SU-DHL-6 (cell line): ENCODE measurements at regions not wholly inside any gene's neighbourhood (a gene's known extent, or its start where the extent isn't known, plus 50 kb on each side); places are given as distances from the start of the nearest gene placed in this dataset.

Experiments
- H2AFZ ChIP-seq: fragments of 200-600 bp; sonication (generic); 2 replicates; pipeline ENCODE4 v1.6.1; 2014; ENCODE audit warnings: low read depth, mild to moderate bottlenecking, moderate library complexity, mixed read lengths, antibody characterized with exemption, low read length; ENCODE audit not compliant: severe bottlenecking
- H3F3A ChIP-seq: fragments of 200-600 bp; shearing (Covaris generic); 2 replicates; pipeline ENCODE4 v1.6.0; 2016; ENCODE audit warnings: antibody characterized with exemption, mild to moderate bottlenecking; ENCODE audit not compliant: insufficient read depth
- H3K27ac ChIP-seq: fragments of 200-600 bp; sonication (generic); 2 replicates; pipeline ENCODE4 v1.5.1; 2016; ENCODE audit warnings: low read depth, mild to moderate bottlenecking, low read length, moderate library complexity, mixed read lengths
- H3K27me3 ChIP-seq: fragments of 200-600 bp; sonication (generic), shearing (Covaris generic); 2 replicates; pipeline ENCODE4 v1.6.0; 2014; ENCODE audit warnings: mild to moderate bottlenecking, low read length
- H3K36me3 ChIP-seq: fragments of 200-600 bp; sonication (generic); 2 replicates; pipeline ENCODE4 v1.6.1; 2014; ENCODE audit warnings: mild to moderate bottlenecking, low read length, mixed read lengths
- H3K4me2 ChIP-seq: fragments of 300-600, 200-600 bp; shearing (Covaris generic), sonication (generic); 2 replicates; pipeline ENCODE4 v1.6.0; 2014; ENCODE audit warnings: low read length, low read depth, mild to moderate bottlenecking; ENCODE audit not compliant: poor library complexity, severe bottlenecking
- H3K4me3 ChIP-seq: fragments of 200-600 bp; sonication (generic); 2 replicates; pipeline ENCODE4 v1.5.1; 2014; ENCODE audit warnings: antibody characterized with exemption, low read length, mild to moderate bottlenecking, mixed read lengths; ENCODE audit not compliant: insufficient read depth, poor library complexity, severe bottlenecking
- H3K79me2 ChIP-seq: fragments of 200-600 bp; sonication (generic); 2 replicates; pipeline ENCODE4 v1.6.1; 2014; ENCODE audit warnings: mild to moderate bottlenecking, low read length, moderate library complexity; ENCODE audit not compliant: insufficient read depth
- H3K9ac ChIP-seq: fragments of 200-600 bp; sonication (generic); 2 replicates; pipeline ENCODE4 v1.7.0; 2014; ENCODE audit warnings: mild to moderate bottlenecking, low read length
- H3K9me2 ChIP-seq: fragments of 200-600 bp; sonication (generic); replicated peaks from 2 replicates; pipeline ENCODE4 v1.6.1; 2014; ENCODE audit warnings: low read length; ENCODE audit not compliant: insufficient read depth
- H3K9me3 ChIP-seq: fragments of 200-600 bp; sonication (generic); 2 replicates; pipeline ENCODE4 v1.6.1; 2014; ENCODE audit warnings: low read length, mixed read lengths; ENCODE audit not compliant: insufficient read depth
- H4K20me1 ChIP-seq: fragments of 200-600 bp; sonication (generic); 2 replicates; pipeline ENCODE4 v1.6.1; 2014; ENCODE audit warnings: low read depth, mild to moderate bottlenecking, antibody characterized with exemption, low read length, moderate library complexity, mixed read lengths
- CTCF ChIP-seq: fragments of 200-600 bp; sonication (generic); IDR thresholded peaks from one replicate; pipeline ENCODE4 v1.5.1; 2017; ENCODE audit warnings: antibody characterized with exemption, mild to moderate bottlenecking, low read length, moderate library complexity; ENCODE audit not compliant: insufficient read depth, poor library complexity, severe bottlenecking
- EZH2phosphoT487 ChIP-seq: fragments of 200-600 bp; sonication (generic), shearing (Covaris generic); conservative IDR thresholded peaks from 2 replicates; pipeline ENCODE4 v1.6.1; 2018; ENCODE audit warnings: mild to moderate bottlenecking, antibody characterized with exemption, low read length, moderate library complexity, mixed read lengths

GRCh38 chr18:78564030-78564429 lies 415.6 kb upstream of the SALL3 start:
- H2AFZ ChIP-seq, result no peak overlapping the region
- no peaks in the 10 kb centered on the region for H3K27me3 ChIP-seq
- H3K9me3 ChIP-seq, result no peaks in the 10 kb centered on the region
- no peaks in the 10 kb centered on the region for H3F3A ChIP-seq
- no peaks in the 10 kb centered on the region for H3K79me2 ChIP-seq
- no peak overlapping the region for H3K27ac ChIP-seq
- no peak overlapping the region for H3K9ac ChIP-seq
- no peaks in the 10 kb centered on the region for H4K20me1 ChIP-seq
- no peak overlapping the region for H3K4me2 ChIP-seq
- H3K9me2 ChIP-seq, result no peaks in the 10 kb centered on the region
- no peak overlapping the region for H3K4me3 ChIP-seq
- TF ChIP-seq CTCF (no peak), EZH2phosphoT487 (no peak)
- H3K36me3 ChIP-seq, result no peaks in the 10 kb centered on the region

GRCh38 chr18:78564518-78564917 lies 415.1 kb upstream of the SALL3 start:
- Histone ChIP-seq H4K20me1 (no peaks in the 10 kb centered on the region), H3K9ac (no peak overlapping the region), H3K9me2 (no peaks in the 10 kb centered on the region), H3K4me2 (no peak overlapping the region), H3K79me2 (no peaks in the 10 kb centered on the region), H3K27me3 (no peaks in the 10 kb centered on the region), H2AFZ (no peak overlapping the region), H3F3A (no peaks in the 10 kb centered on the region), H3K36me3 (no peaks in the 10 kb centered on the region), H3K27ac (no peak overlapping the region), H3K9me3 (no peaks in the 10 kb centered on the region), H3K4me3 (no peak overlapping the region)
- no peak for TF ChIP-seq CTCF
- no peak for TF ChIP-seq EZH2phosphoT487

GRCh38 chr18:78565240-78565639 lies 414.4 kb upstream of the SALL3 start:
- Histone ChIP-seq H3K36me3 (no peaks in the 10 kb centered on the region), H3K9me3 (no peaks in the 10 kb centered on the region), H3K27me3 (no peaks in the 10 kb centered on the region), H3K4me3 (no peak overlapping the region), H3K4me2 (no peak overlapping the region), H3K9me2 (no peaks in the 10 kb centered on the region), H3K9ac (no peak overlapping the region), H3F3A (no peaks in the 10 kb centered on the region), H4K20me1 (no peaks in the 10 kb centered on the region), H3K27ac (no peak overlapping the region), H2AFZ (no peak overlapping the region), H3K79me2 (no peaks in the 10 kb centered on the region)
- TF ChIP-seq CTCF (no peak), EZH2phosphoT487 (no peak)

GRCh38 chr18:78566065-78566464 lies 413.6 kb upstream of the SALL3 start:
- no peak overlapping the region for H3K9ac ChIP-seq
- no peaks in the 10 kb centered on the region for H4K20me1 ChIP-seq
- H3K4me2 ChIP-seq, result no peak overlapping the region
- H3K4me3 ChIP-seq, result no peak overlapping the region
- no peaks in the 10 kb centered on the region for H3K36me3 ChIP-seq
- H3K79me2 ChIP-seq, result no peaks in the 10 kb centered on the region
- no peaks in the 10 kb centered on the region for H3K9me2 ChIP-seq
- no peaks in the 10 kb centered on the region for H3F3A ChIP-seq
- no peaks in the 10 kb centered on the region for H3K27me3 ChIP-seq
- H3K9me3 ChIP-seq, result no peaks in the 10 kb centered on the region
- H2AFZ ChIP-seq, result no peak overlapping the region
- no peak overlapping the region for H3K27ac ChIP-seq
- TF ChIP-seq EZH2phosphoT487 (no peak), CTCF (no peak)
